Activated CD8-positive, alpha-beta T cell treated with anti-CD3 and anti-CD28 coated beads, Interleukin-2, amount 10 ng/mL, durations not matched to agents 7 days and 5 days (primary cell): ENCODE measurements at regions not wholly inside any gene's neighbourhood (a gene's known extent, or its start where the extent isn't known, plus 50 kb on each side); places are given as distances from the start of the nearest gene placed in this dataset.
"Not testable (repeated sequence)": the region's sequence is repeated elsewhere in the genome, so short reads cannot be mapped to it uniquely, and the experiment has no call there.

Source experiments
- ATAC-seq: fragments of 150-1000 bp; cut with Tn5 transposase; one replicate; pipeline ENCODE4 v1.10.0; 2021; ENCODE audit warnings: moderate library complexity
- CTCF ChIA-PET: fragments of 350-600 bp; sonication (Branson Sonifier 250); formaldehyde crosslinking; loops from one replicate; lab custom pipeline; 2021; ENCODE audit warnings: antibody characterized with exemption; lab: Charles Lee
- POLR2A ChIA-PET: fragments of 350-600 bp; sonication (Branson Sonifier 250); formaldehyde crosslinking; loops from one replicate; lab custom pipeline; 2021; ENCODE audit warnings: antibody characterized with exemption; lab: Charles Lee
- DNase-seq: peaks from one replicate; pipeline ENCODE4 v3.0.0-alpha.2; 2020
- H3K27ac Mint-ChIP-seq: one replicate; pipeline ENCODE4 v1.8.0; 2021; ENCODE audit warnings: mild to moderate bottlenecking, mixed read lengths
- H3K27me3 Mint-ChIP-seq: one replicate; pipeline ENCODE4 v1.8.0; 2021; ENCODE audit warnings: low read depth, mixed read lengths
- H3K36me3 Mint-ChIP-seq: one replicate; pipeline ENCODE4 v1.8.0; 2021; ENCODE audit warnings: low read depth, mixed read lengths
- H3K4me1 Mint-ChIP-seq: one replicate; pipeline ENCODE4 v1.8.0; 2021; ENCODE audit warnings: low read depth, mixed read lengths
- H3K4me3 Mint-ChIP-seq: one replicate; pipeline ENCODE4 v1.8.0; 2021; ENCODE audit warnings: mild to moderate bottlenecking, mixed read lengths
- H3K9me3 Mint-ChIP-seq: one replicate; pipeline ENCODE4 v1.8.0; 2022; ENCODE audit warnings: mixed read lengths; ENCODE audit not compliant: insufficient read depth

DNA sequence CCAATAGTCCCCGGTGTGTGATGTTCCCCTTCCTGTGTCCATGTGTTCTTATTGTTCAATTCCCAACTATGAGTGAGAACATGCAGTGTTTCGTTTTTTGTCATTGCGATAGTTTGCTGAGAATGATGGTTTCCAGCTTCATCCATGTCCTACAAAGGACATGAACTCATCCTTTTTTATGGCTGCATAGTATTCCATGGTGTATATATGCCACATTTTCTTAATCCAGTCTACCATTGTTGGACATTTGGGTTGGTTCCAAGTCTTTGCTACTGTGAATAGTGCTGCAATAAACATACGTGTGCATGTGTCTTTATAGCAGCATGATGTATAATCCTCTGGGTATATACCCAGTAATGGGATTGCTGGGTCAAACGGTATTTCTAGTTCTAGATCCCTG lies 109.6 kb upstream of the ANKRD28 start:
- DNase-seq, H3K4me1 Mint-ChIP-seq, H3K27me3 Mint-ChIP-seq, CTCF ChIA-PET, POLR2A ChIA-PET, ATAC-seq, H3K4me3 Mint-ChIP-seq, H3K36me3 Mint-ChIP-seq, H3K9me3 Mint-ChIP-seq, H3K27ac Mint-ChIP-seq: not testable (repeated sequence)

DNA sequence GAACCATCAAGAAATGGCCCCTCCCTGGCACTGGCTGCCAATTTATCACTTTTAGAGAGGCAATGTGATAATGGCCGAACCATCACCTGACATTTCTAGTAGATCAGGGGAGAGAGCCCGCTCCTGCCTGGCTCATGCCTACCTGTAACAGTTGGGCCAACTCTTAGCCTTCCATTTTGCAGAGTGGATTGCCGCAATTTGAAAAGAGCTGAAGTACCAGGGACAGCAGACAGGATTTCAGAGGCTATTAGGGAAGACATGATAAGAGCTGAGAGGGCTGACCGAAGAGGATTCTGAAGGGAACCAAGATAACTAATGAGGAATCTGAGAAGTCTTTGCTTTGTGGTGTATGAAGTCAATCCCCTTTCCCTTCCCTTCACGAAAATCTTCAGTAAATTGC lies 121.2 kb upstream of the ANKRD28 start:
- Mint-ChIP-seq H3K4me3 (no peak overlapping the region), H3K36me3 (no peaks in the 10 kb centered on the region), H3K27ac (no peak overlapping the region), H3K27me3 (peaks cover 2% of the 10 kb centered on the region), H3K9me3 (no peaks in the 10 kb centered on the region), H3K4me1 (peaks cover 3% of the 10 kb centered on the region)
- DNase-seq: no peak
- CTCF ChIA-PET: no interaction called here
- POLR2A ChIA-PET: no interaction called here
- no peak for ATAC-seq

DNA sequence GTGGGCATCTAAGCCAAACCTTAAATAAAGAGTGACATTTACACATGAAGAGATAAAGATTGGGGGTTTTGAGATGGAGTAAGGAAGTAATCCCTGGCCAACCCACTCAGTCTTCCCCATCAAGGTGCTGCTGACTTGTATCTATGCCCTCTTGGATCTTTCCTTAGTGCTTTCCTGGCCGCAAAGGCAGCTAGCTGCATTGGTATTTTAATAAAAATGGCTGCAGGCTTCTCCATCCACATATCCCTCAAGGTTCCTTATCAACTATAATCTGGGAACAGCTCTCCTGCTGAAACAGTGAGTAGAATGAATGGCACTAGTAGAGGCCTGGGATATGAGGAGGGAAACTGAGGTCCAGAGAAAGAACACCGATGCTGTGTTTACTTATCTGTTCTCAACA lies 122.2 kb upstream of the ANKRD28 start:
- Mint-ChIP-seq H3K27me3 (peaks cover 2% of the 10 kb centered on the region), H3K4me3 (no peak overlapping the region), H3K27ac (no peak overlapping the region), H3K4me1 (peaks cover 3% of the 10 kb centered on the region), H3K9me3 (no peaks in the 10 kb centered on the region), H3K36me3 (no peaks in the 10 kb centered on the region)
- ChIA-PET CTCF (interaction anchor here (1.1 kb wide), 1 partner anchor 15 kb away, joined by 4 read pairs; no protein-coding TSS in a partner anchor), POLR2A (no interaction called here)
- DNase-seq: no peak
- no peak for ATAC-seq

DNA sequence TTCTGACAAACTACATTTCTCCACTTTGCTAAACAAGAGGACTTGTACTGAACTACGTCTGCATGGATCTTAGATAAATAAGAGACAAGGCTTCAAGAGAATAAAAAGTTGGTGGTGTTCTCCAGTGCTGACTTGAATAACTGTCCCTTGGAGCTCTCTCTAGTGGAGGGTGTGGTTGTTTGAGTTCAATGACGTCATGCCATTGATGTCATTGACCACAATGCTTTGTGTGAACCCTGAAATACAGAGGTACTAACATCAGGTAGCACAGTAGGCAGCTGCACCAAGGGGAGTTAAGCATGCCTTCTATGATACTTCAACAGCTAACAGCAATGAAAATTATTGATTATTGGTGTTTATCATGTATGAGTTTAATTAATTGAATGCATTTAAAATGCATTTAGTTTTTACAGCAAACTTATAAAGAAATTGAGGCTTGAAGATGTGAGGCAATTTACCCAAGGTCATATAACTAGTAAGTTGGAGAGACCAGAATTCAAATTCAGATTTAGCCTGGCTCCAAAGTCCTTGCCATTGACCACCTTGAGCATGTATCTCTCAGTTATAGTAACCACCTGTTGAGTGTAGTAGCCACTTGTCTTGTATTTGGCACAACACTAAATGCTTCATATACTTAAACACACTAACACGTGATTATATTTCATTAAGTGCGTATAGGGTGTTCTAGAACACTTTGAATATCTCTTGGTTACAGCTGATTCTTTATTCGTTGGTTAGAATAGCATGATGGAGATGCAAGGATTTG lies 126.0 kb upstream of the ANKRD28 start:
- Mint-ChIP-seq H3K4me1 (peaks cover 3% of the 10 kb centered on the region), H3K27me3 (peaks cover 5% of the 10 kb centered on the region), H3K27ac (no peak overlapping the region), H3K9me3 (no peaks in the 10 kb centered on the region), H3K36me3 (no peaks in the 10 kb centered on the region), H3K4me3 (no peak overlapping the region)
- DNase-seq (peak; percentile 37), ATAC-seq (no peak)
- POLR2A ChIA-PET: no interaction called here
- CTCF ChIA-PET: interaction anchor here (0.6 kb wide), 1 partner anchor 21 kb away, joined by 3 read pairs; no protein-coding TSS in a partner anchor

DNA sequence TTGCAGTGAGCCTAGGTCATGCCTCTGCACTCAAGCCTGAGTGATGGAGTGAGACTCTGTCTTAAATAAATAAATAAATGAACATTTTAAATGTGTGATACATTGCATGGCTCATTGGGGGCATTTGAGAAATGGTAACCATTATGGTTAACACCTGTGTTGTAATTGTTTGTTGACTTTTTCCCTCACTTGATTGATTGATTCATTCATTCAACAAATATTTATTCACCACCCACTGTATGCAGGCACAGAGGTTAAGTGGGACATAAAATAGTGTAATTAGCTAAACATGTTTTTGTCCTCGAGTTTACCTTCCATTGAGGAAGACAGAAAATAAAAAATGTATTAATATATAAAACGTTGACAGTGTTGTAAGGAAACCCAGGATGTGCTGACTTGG lies 127.1 kb upstream of the ANKRD28 start:
- peaks cover 3% of the 10 kb centered on the region for H3K27me3 Mint-ChIP-seq
- DNase-seq (no peak), ATAC-seq (no peak)
- peaks cover 3% of the 10 kb centered on the region for H3K4me1 Mint-ChIP-seq
- POLR2A ChIA-PET: no interaction called here
- H3K9me3 Mint-ChIP-seq: no peaks in the 10 kb centered on the region
- CTCF ChIA-PET: no interaction called here
- no peak overlapping the region for H3K27ac Mint-ChIP-seq
- H3K36me3 Mint-ChIP-seq: no peaks in the 10 kb centered on the region
- no peak overlapping the region for H3K4me3 Mint-ChIP-seq

DNA sequence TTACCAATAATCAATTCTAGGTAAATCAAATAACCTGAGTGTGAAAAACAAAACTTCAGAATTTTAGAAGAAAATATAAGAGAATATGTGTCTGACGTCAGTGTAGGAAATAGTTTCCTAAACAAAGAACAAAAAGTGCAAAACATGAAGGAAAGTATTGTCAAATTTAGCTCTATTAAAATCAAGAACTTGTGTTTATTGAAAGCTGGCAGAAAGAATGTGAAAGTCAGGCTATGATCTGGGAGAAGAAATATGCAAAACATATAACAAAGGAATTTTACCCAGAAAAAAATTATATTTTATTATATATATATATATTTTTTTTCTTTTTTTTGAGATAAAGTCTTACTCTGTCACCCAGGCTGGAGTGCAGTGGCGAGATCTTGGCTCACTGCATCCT lies 129.1 kb upstream of the ANKRD28 start:
- ATAC-seq (no peak), DNase-seq (no peak)
- ChIA-PET CTCF (no interaction called here), POLR2A (no interaction called here)
- Mint-ChIP-seq H3K9me3 (no peaks in the 10 kb centered on the region), H3K27me3 (peaks cover 3% of the 10 kb centered on the region), H3K36me3 (no peaks in the 10 kb centered on the region), H3K27ac (no peak overlapping the region), H3K4me1 (peaks cover 3% of the 10 kb centered on the region), H3K4me3 (no peak overlapping the region)

DNA sequence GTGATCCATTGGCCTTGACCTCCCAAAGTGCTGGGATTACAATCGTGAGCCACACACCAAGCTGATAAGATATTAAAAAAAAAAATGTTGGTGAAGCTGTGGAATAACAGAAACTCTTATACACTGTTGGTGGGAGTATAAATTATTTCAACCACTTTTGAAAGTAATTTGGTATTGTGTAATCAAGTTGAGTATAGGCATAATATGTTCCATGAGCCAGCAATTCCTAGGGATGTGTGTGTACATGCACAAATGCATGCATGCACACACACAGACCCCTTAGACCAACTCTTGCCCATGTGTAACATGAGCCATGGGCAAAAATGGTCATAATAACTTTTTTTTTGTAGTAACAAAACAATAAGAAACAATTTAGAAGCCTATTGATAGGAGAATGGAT lies 130.2 kb upstream of the ANKRD28 start:
- Mint-ChIP-seq H3K9me3 (no peaks in the 10 kb centered on the region), H3K4me1 (peaks cover 3% of the 10 kb centered on the region)

DNA sequence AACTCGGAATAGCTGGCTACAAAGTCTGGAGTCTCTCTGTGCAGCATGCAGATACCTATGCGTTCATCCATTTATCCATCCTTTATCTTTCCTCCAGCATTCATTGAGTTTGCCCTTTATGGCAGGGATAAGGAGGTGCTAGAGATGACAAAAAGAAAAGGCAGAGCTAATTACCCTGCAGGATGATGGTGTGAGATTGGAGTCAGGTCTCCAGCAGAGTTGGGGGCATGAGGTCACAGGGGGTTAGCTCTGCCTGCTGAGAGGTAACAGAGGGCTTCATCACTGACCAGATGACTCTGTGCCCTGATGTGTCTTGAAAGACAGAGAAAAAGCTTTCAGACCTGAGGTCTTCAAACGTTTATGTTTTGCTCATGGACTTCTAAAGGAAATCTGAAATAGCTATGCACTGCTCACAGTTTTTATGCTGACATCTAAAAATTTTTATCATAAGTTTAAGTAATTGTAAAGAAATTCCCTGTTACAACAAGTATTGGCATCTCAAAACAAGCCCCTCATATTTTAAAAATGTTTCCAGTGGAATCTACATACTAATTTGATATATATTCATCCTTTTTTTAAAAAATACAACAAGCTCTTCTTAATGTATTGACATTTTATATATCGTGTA lies 132.3 kb upstream of the ANKRD28 start:
- ChIA-PET POLR2A (no interaction called here), CTCF (no interaction called here)
- Mint-ChIP-seq H3K36me3 (no peaks in the 10 kb centered on the region), H3K27ac (no peak overlapping the region), H3K9me3 (no peaks in the 10 kb centered on the region), H3K4me1 (no peaks in the 10 kb centered on the region), H3K27me3 (peaks cover 3% of the 10 kb centered on the region), H3K4me3 (no peak overlapping the region)
- ATAC-seq: no peak
- DNase-seq: no peak

More for the DNA sequence above, 130.2 kb upstream of the ANKRD28 start:
- no peak for ATAC-seq
- Mint-ChIP-seq H3K27ac (no peak overlapping the region), H3K4me3 (no peak overlapping the region), H3K36me3 (no peaks in the 10 kb centered on the region), H3K27me3 (peaks cover 3% of the 10 kb centered on the region)
- DNase-seq: no peak
- CTCF ChIA-PET: no interaction called here
- POLR2A ChIA-PET: no interaction called here

DNA sequence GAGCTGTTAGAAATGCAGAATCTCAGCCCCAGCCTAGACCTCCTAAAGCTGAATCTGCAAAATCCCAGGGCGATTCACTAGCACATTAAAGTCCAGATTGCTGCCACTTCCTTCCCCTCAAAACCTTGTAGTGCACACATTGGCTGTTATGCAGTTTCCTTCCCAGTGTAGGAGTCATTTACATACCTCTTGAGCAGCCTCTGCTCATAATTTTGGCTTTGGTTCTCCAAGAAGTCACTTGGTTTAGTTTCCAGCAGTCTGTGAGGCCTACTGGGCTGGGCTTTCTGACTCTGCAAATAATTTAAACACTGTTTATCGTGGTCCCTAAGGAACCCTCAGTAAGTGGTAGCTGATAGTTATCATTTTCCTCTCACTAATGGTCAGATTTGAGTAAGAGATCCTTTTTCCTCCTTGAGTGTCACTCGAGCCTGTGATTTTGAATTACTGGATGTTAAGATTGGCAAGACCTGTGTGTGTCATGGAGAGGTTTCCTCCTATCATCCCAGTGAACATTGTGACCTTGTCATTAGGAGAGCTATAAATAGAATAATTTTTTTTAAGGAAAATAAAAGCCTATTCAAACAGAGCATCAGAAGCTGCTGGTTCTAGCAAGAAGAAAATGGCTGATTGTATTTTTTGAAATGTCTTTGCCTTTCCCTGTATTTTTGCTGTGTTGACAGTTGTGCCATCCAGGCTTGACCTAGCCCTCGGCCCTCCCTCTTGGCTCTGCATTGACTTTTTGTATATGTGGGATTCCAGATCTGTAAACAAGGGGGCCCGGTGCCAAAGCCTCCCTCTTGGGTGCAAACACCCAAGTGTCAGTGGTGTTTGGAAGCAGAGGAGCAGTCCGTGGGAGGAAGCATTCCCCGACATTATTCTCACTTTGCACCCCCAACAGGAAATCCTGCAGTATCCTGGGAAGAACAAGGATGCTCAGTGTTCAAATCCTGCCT lies 134.8 kb upstream of the ANKRD28 start:
- no peak overlapping the region for H3K27ac Mint-ChIP-seq
- no peaks in the 10 kb centered on the region for H3K9me3 Mint-ChIP-seq
- no peaks in the 10 kb centered on the region for H3K27me3 Mint-ChIP-seq
- H3K4me3 Mint-ChIP-seq: no peak overlapping the region
- ChIA-PET CTCF (no interaction called here), POLR2A (no interaction called here)
- no peak for DNase-seq
- H3K36me3 Mint-ChIP-seq: no peaks in the 10 kb centered on the region
- ATAC-seq: no peak
- no peaks in the 10 kb centered on the region for H3K4me1 Mint-ChIP-seq

DNA sequence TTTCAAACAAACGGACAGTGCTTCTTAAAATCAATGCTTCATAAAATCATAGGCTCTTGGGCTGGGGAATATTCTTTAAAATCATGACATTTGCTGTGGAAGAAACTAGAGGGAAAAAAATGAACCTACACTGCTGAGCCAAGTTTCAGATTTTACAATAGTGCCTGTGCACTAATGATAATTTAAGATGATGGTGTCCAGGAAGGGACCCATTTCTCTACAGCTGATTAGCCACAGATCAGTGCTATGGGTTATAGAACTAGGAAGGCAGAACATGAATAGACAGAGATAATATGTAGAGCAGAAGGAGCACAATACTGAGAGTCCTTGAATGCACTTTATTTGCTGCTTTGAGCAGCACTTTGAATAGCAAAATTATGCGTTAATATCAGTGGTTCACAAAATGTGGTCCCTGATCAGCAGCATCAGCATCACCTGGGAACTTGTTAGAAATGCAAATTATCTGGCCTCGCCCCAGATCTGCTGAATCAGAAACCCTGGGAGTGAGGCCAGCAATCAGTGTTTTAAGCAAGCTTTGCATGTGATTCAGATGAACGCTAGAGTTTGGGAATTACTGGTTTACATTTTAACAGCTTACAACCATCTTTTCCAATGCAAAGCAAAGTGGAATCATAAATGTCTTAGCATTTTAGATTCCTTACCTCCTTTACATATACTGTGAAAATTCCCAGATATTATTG lies 135.8 kb upstream of the ANKRD28 start:
- Mint-ChIP-seq H3K27me3 (no peaks in the 10 kb centered on the region), H3K4me3 (no peak overlapping the region), H3K9me3 (no peaks in the 10 kb centered on the region), H3K36me3 (no peaks in the 10 kb centered on the region), H3K4me1 (no peaks in the 10 kb centered on the region), H3K27ac (no peak overlapping the region)
- no peak for DNase-seq
- ATAC-seq: no peak
- POLR2A ChIA-PET: no interaction called here
- CTCF ChIA-PET: no interaction called here

DNA sequence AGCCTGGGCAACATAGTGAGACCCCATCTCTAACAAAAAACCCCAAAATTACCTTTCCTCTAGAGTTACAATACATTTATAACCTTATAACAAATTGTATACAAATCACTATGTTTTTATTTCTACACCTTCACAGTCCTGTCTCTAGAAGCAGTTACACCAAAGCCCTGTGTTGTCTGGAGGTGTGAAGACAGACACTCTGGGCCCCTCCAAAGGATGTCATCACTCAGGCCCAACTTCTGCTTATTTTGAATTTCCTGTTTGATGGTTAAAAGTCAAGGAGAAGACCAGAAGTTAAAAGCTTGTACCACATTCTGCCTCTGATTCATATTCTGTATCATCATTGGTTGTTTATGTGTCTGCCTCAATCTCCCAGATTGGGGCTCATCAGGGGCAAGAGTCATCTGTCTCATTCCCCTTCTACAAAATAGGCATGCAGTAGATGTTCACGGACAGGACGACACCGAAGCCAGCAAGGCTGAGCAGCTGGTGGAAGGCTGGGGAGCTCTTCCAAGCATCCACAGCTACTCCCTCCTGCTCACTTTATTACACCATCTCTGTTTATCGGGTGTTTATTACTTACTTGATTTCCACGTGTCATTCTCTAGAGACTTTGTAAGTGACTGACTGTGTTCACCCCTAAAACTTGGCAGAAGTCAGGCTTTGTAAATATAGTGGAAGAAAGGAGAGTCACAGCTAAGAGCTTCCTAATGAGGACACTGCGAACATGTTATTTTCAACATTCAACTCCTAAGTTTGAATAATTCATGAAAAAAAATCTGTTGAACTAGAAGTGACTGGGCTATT lies 136.8 kb upstream of the ANKRD28 start:
- no peaks in the 10 kb centered on the region for H3K36me3 Mint-ChIP-seq

More for the DNA sequence above, 136.8 kb upstream of the ANKRD28 start:
- ChIA-PET POLR2A (no interaction called here), CTCF (interaction anchor here (1.1 kb wide), 1 partner anchor 14 kb away, joined by 4 read pairs; no protein-coding TSS in a partner anchor)
- ATAC-seq: no peak
- H3K4me3 Mint-ChIP-seq: no peak overlapping the region
- no peak overlapping the region for H3K27ac Mint-ChIP-seq
- H3K27me3 Mint-ChIP-seq: no peaks in the 10 kb centered on the region
- DNase-seq: no peak
- no peaks in the 10 kb centered on the region for H3K9me3 Mint-ChIP-seq
- no peaks in the 10 kb centered on the region for H3K4me1 Mint-ChIP-seq
